HG03196 (cell line): ENCODE measurements at regions not wholly inside any gene's neighbourhood (a gene's known extent, or its start where the extent isn't known, plus 50 kb on each side); places are given as distances from the start of the nearest gene placed in this dataset.
"Not testable (repeated sequence)": the region's sequence is repeated elsewhere in the genome, so short reads cannot be mapped to it uniquely, and the experiment has no call there.

ENCODE experiments used
- ATAC-seq: cut with Tn5 transposase; IDR thresholded peaks from one replicate; pipeline ENCODE4 v1.9.1; 2021; ENCODE audit not compliant: unreplicated experiment

DNA sequence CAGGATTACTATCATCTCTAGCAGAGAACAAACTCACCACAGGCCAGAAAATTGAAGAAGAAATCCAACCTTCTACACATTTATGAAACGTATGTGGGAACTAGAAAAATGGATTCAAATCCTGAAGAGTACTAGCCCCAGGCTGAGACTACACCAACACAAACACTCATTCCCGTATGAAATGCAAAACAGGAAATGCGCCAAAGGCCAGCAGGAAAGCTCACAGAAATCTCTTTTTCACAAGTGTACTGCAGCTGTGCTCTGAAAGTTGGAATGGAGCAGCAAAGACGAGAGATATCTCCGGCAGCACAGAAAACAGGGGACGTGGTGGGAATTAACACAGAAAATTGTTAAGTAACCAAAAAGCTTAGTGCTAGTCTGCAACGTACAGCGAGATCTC lies 913.5 kb downstream of the TDRD15 start:
- ATAC-seq, result no peak

DNA sequence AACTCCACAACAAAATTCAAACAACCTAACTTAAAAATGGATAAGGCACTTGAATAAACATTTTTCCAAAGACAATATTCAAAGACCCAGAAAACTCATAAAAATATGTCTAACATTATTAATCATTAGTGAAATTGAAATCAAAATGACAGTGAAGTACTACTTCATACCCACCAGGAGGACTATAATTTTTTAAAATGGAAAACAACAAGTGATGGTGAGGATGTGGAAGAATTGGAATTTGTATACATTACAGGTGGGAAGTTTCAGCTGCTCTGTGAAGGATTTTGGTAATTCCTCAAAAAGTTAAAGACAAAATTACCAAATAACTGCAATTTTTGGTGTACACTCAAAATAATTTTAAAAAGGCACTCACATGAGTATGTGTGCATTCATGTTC lies 920.0 kb downstream of the TDRD15 start:
- no peak for ATAC-seq

DNA sequence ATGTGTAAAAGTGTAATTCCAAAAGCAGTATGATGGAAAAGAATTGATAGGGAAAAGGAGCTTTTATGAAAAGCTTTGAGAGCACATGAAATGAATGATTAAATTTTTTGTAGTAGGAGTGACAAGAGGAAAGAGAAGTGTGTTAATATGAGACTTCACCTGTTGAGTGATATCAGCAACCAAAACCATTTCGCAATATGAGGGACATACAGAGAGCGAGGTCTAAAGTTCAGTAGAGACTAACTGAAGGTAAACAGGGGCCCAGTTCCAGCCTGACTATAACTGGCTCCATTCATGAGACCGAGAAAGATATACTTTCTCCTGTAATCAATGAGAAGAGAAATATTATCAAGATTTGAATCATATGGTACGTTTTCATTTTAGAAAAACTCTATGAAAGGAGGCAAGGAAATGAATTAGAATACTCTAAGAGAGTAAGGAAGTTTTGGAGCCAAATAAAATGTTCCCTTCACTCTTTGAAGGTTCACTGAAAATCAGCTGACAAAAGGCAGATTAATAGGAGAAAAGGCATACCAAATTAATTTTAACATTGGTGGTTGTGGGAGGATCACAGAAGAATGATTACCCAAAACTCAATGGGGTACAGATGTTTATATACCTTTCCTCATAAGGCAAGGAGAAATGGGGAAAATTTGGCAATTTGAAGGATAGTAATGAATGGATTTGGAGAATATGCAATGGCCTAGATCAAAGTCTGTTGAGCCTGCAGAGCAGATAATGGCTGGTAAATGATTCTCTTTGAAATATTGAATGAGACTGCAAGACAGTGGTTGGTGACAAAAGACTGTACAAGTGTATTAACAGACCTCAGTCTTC lies 932.2 kb downstream of the TDRD15 start:
- ATAC-seq, result no peak

DNA sequence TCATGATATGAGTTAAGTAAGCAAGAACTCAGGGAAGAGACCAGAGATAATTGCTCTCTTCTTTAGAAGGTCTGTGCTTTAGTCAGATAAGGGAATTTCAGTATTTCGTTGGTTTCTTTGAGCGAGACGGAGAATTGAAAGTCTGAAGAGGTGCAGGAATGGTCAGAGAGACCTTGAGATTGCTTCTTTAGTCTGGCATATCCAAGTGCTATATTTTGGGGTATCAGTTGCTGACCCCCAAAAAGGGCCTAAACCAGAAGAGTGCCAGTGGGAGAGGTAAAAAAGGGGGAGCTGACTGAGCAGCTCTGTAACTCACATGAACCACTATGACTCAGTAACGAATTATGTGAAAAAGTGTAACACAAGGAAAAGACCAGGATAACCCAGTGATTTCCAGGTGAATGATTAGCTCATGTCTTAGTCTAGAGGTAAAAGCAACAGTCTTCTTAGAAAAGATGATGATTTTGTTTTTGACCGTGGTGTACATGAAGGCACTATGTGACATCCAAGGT lies 932.9 kb downstream of the TDRD15 start:
- no peak for ATAC-seq

DNA sequence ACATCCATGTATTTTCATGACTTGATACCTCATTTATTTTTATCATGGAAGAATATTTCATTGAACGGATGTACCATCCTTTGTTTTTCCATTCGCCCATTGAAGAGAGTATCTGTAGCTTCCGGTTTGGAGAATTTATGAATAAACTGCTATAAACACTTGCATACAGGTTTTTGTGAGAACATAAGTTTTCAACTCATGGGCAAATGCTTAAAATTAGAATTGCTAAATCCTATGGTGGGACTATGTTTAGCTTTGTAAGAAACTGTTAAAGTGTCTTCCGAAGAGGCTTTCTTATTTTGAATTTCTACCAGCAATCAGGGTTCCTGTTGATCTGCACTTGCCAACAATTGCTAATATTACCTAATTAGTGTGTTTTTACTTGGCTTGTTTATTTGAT lies 938.9 kb downstream of the TDRD15 start:
- ATAC-seq, result no peak

DNA sequence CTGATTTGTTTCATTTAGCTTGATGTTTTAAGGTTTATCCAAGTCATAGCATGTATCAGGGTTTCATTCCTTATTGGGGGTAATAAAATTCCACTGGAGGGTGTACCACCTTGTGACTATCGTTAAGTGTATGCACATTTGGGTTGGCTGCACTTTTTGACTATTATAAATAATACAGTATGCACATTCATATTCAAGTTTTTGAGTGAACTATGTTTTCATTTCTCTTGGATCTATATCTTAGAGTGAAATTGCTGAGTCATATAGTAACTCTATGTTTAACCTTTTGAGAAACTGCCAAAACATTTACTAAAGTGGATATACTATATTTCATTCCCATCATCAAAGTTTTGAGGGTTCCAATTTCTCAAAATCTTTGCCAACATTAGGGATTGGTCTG lies 952.7 kb downstream of the TDRD15 start:
- ATAC-seq, result no peak

DNA sequence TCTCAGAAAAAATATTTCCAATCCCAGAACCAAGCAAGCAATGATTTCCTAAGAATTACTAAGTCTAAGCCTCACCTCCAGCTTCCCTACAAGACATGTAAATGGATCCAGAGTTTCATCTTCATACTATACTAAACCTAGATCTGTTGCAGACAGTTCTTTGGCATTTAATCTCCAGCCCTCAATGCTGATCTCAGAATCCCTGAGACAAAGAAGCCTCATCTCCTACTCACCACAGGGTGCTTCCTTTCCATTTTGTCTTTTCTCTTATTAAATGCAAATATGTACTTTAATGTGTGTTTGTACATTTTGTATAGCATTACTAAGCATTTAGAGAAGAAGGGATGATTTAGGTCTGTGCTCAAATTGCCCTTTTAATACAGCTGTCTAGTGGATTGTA lies 954.9 kb downstream of the TDRD15 start:
- ATAC-seq, result no peak

DNA sequence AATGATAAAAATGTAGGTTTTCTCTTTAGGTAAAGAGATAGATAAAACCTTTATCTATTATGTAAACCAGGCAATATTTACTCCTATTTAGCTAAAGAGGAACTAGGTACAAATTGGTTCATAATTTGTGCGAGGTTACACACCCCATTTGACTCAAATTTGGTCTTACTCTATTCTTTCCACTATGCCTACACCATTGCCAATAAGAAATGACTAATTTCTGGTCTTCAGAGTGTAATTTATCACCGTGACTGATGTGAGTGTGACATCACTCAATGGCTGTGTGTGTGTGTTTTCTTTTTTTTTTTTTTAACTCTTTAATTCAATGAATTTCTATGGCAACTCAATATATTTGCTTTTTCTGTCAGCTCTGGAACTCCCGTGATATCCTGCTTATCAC lies 955.8 kb downstream of the TDRD15 start:
- ATAC-seq, result no peak

DNA sequence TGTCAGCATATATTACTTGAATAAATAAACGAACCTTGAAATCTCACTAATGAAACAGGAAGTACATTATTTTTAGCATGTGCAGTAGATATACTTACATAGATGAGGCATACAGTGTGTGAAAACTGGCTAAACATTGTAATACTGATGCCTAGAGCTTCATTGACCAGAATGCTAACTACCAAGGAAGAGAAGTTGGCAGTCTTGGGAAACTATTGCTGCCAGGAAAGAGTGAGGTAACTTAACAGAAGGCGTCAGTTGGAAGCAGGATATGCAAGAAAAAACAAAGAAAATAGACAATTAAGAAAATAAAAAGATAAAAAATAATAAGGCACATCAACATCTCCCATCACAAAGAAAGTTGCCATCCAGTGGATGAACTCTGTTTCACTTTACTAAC lies 963.0 kb downstream of the TDRD15 start:
- ATAC-seq, result no peak

DNA sequence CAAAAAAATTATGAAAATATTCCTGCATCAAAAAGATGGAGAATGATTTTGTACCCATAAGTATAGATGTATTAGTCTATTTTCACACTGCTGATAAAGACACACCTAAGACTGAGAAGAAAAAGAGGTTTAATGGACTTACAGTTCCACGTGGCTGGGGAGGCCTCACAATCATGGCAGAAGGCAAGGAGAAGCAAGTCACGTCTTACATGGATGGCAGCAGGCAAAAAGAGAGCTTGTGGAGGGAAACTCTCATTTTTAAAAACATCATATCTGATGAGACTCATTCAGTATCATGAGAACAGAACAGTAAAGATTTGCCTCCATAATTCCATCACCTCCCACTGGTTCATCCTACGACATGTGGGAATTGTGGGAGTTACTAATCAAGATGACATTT lies 979.8 kb downstream of the TDRD15 start:
- ATAC-seq, result not testable (repeated sequence)

DNA sequence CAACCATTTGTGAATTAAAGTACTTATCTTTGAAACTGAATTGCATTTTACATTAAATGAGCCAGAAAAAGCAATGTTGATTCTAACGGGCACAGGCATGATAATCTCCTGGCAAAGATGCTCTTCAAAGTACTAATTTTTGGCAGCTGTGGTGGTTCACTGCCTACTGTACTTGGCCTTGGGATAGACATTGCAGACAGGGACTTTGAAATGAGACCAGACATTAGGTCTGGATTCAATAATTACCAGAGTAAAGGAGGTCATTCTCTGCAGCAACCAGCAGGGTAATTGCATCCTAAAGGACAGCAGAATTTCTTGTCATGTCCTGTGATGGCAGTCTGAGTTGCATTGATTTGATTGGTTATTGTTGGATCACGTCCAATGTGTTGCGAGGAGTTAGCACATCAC lies 986.5 kb downstream of the TDRD15 start:
- ATAC-seq, result no peak

DNA sequence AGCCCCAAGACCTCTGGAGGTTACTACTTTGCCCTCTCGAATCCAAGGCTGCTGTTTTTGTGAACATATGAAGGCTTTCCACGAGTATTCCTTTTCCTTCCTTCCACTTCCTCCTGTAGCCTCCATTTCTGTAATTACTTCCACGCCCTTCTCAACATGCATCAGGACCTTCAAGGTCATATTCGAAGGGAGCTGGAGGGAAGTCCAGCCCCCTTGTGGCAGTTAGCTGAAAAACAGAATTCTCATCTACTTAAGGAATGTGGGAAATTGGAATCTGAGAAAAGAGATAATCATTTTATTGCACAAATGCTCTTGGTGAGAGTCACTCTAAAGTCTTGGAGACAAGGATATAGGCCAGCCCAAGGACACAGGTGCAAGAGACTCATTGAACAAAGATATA lies 1000.2 kb downstream of the TDRD15 start:
- no peak for ATAC-seq

DNA sequence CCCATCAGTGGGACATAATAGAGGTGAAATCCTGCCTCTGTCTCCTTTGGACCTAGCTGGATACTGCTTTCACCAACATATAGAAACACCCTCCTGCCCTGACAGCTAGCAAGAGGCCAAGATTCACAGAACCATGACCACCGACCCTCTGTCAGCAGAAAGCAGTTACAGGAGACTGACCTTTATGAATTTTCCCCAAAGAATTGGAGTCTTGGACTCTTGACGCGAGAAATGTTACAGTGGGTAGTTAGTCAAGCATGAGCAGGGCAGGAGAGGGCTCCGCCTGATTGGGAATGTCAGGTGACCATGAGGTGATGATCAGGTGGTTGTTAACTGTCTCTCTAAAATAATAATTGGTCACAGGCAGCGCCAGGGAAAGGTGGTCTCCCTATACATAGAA lies 1002.3 kb downstream of the TDRD15 start:
- no peak for ATAC-seq

DNA sequence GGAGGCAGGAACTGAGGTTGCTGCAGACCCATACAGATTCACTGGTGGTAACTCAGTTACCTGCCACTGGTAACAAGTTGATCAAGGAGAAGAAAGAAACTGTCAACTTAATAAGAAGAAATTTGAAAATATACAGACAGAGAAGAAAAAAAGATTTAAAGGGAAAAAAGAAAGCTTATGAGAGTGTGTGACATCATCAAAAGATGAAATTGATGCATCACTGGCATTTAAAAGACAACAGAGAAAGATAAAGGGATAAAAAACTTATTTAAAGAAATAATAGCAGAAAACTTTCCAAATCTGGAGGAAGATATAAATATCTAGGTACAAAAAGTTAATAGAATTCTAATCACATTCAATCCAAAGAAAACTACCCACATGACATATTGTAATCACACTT lies 1003.2 kb downstream of the TDRD15 start:
- ATAC-seq, result no peak

DNA sequence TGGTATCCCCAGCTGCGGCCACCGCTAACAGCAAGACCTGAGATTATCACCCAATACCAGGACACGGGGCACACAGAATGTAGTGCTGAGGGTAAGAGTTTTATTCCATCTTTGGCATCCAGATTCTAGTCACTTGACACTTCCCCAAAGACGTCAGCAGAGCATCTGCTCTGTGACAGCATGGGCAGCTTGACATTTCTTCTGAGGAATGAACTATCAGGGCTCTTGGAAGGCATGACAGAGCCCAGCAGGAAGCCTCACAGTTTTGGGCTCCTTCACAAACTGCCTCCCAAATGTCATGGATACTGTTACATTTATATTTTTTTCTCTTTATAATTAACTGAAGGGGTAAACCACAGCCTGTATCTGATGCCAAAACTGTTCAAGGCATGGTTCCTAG lies 1010.7 kb downstream of the TDRD15 start:
- ATAC-seq, result no peak

DNA sequence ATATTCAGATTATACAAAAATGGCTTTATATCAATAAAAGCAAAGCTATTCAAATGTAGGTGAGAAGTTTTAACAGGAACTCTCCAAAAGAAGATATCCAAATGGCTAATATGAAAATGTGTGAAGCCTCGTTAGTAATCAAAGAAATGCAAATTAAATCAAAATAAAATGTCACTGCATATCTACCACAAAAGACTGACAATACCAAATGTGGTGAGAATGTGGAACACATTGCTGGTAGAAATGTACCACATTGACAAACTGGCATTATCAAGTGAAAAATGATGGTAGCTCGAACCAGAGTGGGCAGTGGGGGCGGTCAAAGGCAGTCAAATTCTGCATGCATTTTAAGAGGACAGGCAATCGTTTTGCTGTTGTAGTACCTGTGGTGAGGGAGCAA lies 1012.7 kb downstream of the TDRD15 start:
- no peak for ATAC-seq

DNA sequence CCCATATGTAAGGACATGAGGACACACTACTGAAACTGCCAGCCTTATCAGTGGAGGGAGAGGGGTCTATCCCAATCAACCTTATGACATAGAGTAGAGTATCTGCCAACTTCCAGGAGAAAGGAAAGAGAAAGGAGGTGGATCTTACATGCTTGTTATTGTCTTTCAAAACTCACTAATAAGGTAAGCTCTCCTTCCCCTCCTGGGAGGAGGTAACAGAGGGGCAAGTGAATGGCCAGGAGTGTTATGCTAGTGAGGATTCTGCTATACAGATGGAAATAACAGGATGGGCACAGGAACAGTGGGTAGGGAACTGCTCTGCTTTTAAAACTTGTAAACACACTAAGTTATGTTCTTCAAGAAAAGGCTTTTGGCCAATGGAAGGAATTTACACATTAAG lies 1020.1 kb downstream of the TDRD15 start:
- no peak for ATAC-seq

DNA sequence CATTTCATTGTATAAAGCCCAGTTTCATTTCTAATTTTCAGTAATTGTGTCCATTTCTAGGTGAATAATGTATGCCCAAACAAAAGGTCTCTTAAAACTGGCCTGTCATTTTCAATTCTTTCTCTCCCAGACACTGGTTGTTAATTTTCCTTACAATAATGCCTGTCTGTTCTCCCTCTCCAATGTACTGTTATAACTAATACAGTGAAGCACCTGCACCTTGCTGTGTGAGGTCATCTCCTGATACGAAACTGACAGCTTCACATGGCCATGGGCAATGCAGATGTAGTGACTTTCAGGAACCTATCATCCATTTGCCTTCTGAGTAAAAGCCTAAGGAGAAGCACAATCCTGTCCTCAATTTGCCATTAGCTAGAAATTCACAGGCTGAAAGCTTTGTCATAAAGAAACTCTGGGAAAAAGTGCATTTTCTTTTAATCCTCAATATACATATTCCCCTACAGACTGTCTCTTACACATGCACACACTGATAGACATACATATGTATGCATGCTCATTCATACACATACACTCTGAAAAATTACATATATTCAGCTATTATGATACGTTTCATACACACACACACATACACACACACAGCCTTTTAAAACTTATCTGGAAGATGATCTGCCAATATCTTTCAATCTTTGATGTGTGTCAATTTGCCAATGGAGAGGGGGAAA lies 1030.3 kb downstream of the TDRD15 start:
- ATAC-seq, result no peak

DNA sequence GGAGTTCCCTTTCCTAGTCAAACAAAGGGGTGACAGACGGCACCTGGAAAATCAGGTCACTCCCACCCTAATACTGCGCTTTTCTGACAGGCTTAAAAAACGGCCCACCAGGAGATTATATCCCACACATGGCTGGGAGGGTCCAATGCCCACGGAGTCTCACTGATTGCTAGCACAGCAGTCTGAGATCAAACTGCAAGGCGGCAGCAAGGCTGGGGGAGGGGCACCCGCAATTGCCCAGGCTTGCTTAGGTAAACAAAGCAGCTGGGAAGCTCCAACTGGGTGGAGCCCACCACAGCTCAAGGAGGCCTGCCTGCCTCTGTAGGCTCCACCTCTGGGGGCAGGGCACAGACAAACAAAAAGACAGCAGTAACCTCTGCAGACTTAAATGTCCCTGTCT lies 1032.9 kb downstream of the TDRD15 start:
- ATAC-seq, result not testable (repeated sequence)

DNA sequence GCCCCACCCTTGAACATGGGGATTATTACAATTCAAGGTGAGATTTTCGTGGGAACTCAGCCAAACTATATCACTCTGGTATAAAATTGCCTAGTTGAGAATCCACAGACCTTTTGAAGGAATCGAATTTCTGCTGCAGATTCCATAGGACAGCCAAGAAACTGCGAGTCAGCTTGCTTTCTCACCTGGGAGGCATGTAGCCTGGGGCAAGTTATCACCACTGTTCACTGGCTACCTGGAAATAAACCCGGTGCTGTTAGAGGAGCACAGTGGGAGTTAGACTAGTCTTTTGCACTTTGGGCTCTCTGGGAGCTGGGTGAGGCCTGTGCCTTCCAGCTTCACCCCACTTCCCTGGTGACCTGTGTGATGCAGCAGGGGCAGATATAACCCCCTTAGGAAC lies 1043.5 kb downstream of the TDRD15 start:
- no peak for ATAC-seq

DNA sequence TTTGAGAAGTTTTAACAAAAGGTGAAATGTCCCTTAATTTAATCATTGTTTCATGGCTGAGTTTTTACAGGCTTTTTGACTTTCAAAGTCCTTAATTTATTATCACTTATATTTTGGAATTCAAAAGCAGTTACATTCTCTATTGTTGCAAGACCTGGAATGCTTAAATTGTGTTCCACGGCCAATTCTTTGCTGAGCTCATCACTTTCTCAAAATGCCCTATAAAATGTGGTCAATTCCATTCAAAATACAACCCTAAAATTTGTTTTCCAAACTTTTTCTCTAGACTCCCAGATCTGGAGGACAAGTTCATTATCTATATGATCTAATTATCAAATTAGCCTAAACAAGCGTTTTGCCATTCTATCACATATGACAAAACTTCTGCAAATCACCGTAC lies 1051.2 kb downstream of the TDRD15 start:
- no peak for ATAC-seq

DNA sequence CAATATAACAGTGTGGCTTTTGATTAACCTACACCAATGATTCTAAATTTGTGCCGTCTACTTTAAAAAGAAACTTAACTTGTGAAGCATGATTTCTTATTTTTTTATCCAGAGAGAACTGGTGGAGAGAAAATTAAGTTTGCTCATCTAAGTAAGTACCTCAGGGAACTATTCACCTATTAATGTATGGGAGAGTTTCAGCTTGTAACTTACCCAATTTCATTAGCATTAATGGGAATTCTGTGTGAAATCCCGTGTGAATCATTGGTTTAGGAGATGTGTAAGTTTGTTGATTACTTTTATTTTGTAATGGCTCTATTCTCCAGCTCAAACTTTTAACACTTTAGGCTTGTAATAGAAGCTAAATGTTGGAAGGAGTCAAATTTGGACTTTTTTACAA lies 1061.5 kb downstream of the TDRD15 start:
- no peak for ATAC-seq
